Mesendoderm (in vitro differentiated cells): ENCODE measurements at regions not wholly inside any gene's neighbourhood (a gene's known extent, or its start where the extent isn't known, plus 50 kb on each side); places are given as distances from the start of the nearest gene placed in this dataset.

Experiments
- DNase-seq: peaks from one replicate; pipeline ENCODE4 v3.0.0; 2013
- H2AK5ac ChIP-seq: 2 replicates; pipeline ENCODE4 v1.6.1; 2013; ENCODE audit warnings: low read length, inconsistent platforms
- H2BK120ac ChIP-seq: 2 replicates; pipeline ENCODE4 v1.6.1; 2013; ENCODE audit warnings: low read depth, mild to moderate bottlenecking, low read length, moderate library complexity, mixed read lengths
- H2BK15ac ChIP-seq: replicated peaks from 2 replicates; pipeline ENCODE4 v1.6.1; 2013; ENCODE audit warnings: low read depth, mild to moderate bottlenecking, moderate library complexity
- H2BK5ac ChIP-seq: 2 replicates; pipeline ENCODE4 v1.6.1; 2013; ENCODE audit warnings: low read length, inconsistent platforms
- H3K18ac ChIP-seq: 2 replicates; pipeline ENCODE4 v1.6.1; 2013; ENCODE audit warnings: mild to moderate bottlenecking, low read length, mixed read lengths
- H3K23ac ChIP-seq: one replicate; pipeline ENCODE4 v1.6.1; 2013; ENCODE audit warnings: low read length
- H3K27ac ChIP-seq: 2 replicates; pipeline ENCODE4 v1.5.1; 2013; ENCODE audit warnings: low read depth, mild to moderate bottlenecking, inconsistent platforms, low read length, moderate library complexity
- H3K27me3 ChIP-seq: 2 replicates; pipeline ENCODE4 v1.6.1; 2013; ENCODE audit warnings: low read length, control low read depth, mild to moderate bottlenecking, inconsistent platforms; ENCODE audit not compliant: insufficient read depth, poor library complexity
- H3K36me3 ChIP-seq: 2 replicates; pipeline ENCODE4 v1.6.1; 2013; ENCODE audit warnings: low read length, inconsistent platforms; ENCODE audit not compliant: control insufficient read depth, insufficient read depth
- H3K4ac ChIP-seq: one replicate; pipeline ENCODE4 v1.6.1; 2013; ENCODE audit warnings: low read depth, mild to moderate bottlenecking, low read length, moderate library complexity
- H3K4me1 ChIP-seq: 2 replicates; pipeline ENCODE4 v1.6.1; 2013; ENCODE audit warnings: low read depth, low read length, inconsistent platforms; ENCODE audit not compliant: control insufficient read depth
- H3K4me2 ChIP-seq: 2 replicates; pipeline ENCODE4 v1.6.1; 2013; ENCODE audit warnings: low read length
- H3K4me3 ChIP-seq: 2 replicates; pipeline ENCODE4 v1.5.1; 2013; ENCODE audit warnings: mild to moderate bottlenecking, low read length
- H3K56ac ChIP-seq: one replicate; pipeline ENCODE4 v1.6.1; 2013; ENCODE audit warnings: low read length
- H3K79me1 ChIP-seq: 2 replicates; pipeline ENCODE4 v1.6.1; 2013; ENCODE audit warnings: low read length, inconsistent platforms
- H3K79me2 ChIP-seq: 2 replicates; pipeline ENCODE4 v1.6.1; 2013; ENCODE audit warnings: mild to moderate bottlenecking, low read length; ENCODE audit not compliant: control insufficient read depth, insufficient read depth
- H3K9ac ChIP-seq: 2 replicates; pipeline ENCODE4 v1.6.1; 2013; ENCODE audit warnings: low read length, inconsistent platforms
- H4K5ac ChIP-seq: one replicate; pipeline ENCODE4 v1.6.1; 2013; ENCODE audit warnings: low read length
- H4K8ac ChIP-seq: one replicate; pipeline ENCODE4 v1.6.1; 2013; ENCODE audit warnings: low read depth, mild to moderate bottlenecking, control low read depth, low read length, moderate library complexity
- WGBS: extraction: QIAGEN DNeasy Blood & Tissue Kit; methylation state at CpG from one replicate; pipeline ENCODE4 v1.1.7; 2013; ENCODE audit warnings: low lambda C conversion rate, missing lambda C conversion rate; ENCODE audit not compliant: insufficient coverage; ENCODE audit errors: extremely low coverage; 5-methylcytosine and 5-hydroxymethylcytosine counted together

- WGBS = no CpG with 5 or more reads among the region's 3 CpGs
Observed at GRCh38 chr3:18827664-18828063, 320.6 kb upstream of the KCNH8 start.

GRCh38 chr3:18825665-18826064 lies 322.6 kb upstream of the KCNH8 start:
- Histone ChIP-seq H2BK15ac (no peak overlapping the region), H3K79me2 (no peaks in the 10 kb centered on the region), H3K4ac (no peak overlapping the region), H3K18ac (no peak overlapping the region), H3K79me1 (no peaks in the 10 kb centered on the region), H3K4me2 (no peak overlapping the region), H2BK5ac (no peak overlapping the region), H4K8ac (no peak overlapping the region), H3K4me3 (no peak overlapping the region), H2BK120ac (no peak overlapping the region), H4K5ac (no peak overlapping the region), H2AK5ac (no peak overlapping the region), H3K9ac (no peak overlapping the region), H3K4me1 (no peaks in the 10 kb centered on the region), H3K27me3 (no peaks in the 10 kb centered on the region), H3K56ac (no peak overlapping the region), H3K23ac (no peak overlapping the region), H3K36me3 (no peaks in the 10 kb centered on the region), H3K27ac (no peak overlapping the region)
- WGBS = no CpG with 5 or more reads among the region's 2 CpGs
- DNase-seq = no peak

More at GRCh38 chr3:18827664-18828063, 320.6 kb upstream of the KCNH8 start:
- no peak overlapping the region for H3K56ac ChIP-seq
- no peak overlapping the region for H2BK15ac ChIP-seq
- H3K79me1 ChIP-seq = no peaks in the 10 kb centered on the region
- H2AK5ac ChIP-seq = no peak overlapping the region
- no peaks in the 10 kb centered on the region for H3K27me3 ChIP-seq
- H4K5ac ChIP-seq = no peak overlapping the region
- no peak overlapping the region for H3K27ac ChIP-seq
- no peak overlapping the region for H4K8ac ChIP-seq
- H3K18ac ChIP-seq = no peak overlapping the region
- no peaks in the 10 kb centered on the region for H3K79me2 ChIP-seq
- H3K4me2 ChIP-seq = no peak overlapping the region
- H3K4me1 ChIP-seq = no peaks in the 10 kb centered on the region
- no peak overlapping the region for H3K9ac ChIP-seq
- no peak overlapping the region for H2BK5ac ChIP-seq
- H2BK120ac ChIP-seq = no peak overlapping the region
- H3K4ac ChIP-seq = no peak overlapping the region
- no peaks in the 10 kb centered on the region for H3K36me3 ChIP-seq
- no peak overlapping the region for H3K4me3 ChIP-seq
- no peak overlapping the region for H3K23ac ChIP-seq
- DNase-seq = peak; percentile 61

GRCh38 chr3:18813300-18813699 lies 335.0 kb upstream of the KCNH8 start:
- no peaks in the 10 kb centered on the region for H3K79me2 ChIP-seq
- H3K9ac ChIP-seq = no peak overlapping the region
- no CpG with 5 or more reads among the region's 3 CpGs for WGBS

GRCh38 chr3:18812316-18812715 lies 336.0 kb upstream of the KCNH8 start:
- Histone ChIP-seq H3K4me2 (no peak overlapping the region), H4K8ac (no peak overlapping the region), H3K23ac (no peak overlapping the region), H2AK5ac (no peak overlapping the region), H2BK5ac (no peak overlapping the region), H3K79me2 (no peaks in the 10 kb centered on the region), H2BK15ac (no peak overlapping the region), H2BK120ac (no peak overlapping the region), H3K4me3 (no peak overlapping the region), H3K56ac (no peak overlapping the region), H3K27me3 (no peaks in the 10 kb centered on the region), H3K9ac (no peak overlapping the region), H4K5ac (no peak overlapping the region), H3K4ac (no peak overlapping the region), H3K36me3 (no peaks in the 10 kb centered on the region), H3K18ac (no peak overlapping the region), H3K4me1 (no peaks in the 10 kb centered on the region), H3K79me1 (no peaks in the 10 kb centered on the region), H3K27ac (no peak overlapping the region)
- no peak for DNase-seq
- no CpG with 5 or more reads among the region's 3 CpGs for WGBS

More at GRCh38 chr3:18813300-18813699, 335.0 kb upstream of the KCNH8 start:
- Histone ChIP-seq H4K8ac (no peak overlapping the region), H3K56ac (no peak overlapping the region), H3K4ac (no peak overlapping the region), H2BK5ac (no peak overlapping the region), H3K4me3 (no peak overlapping the region), H2BK15ac (no peak overlapping the region), H2BK120ac (no peak overlapping the region), H3K23ac (no peak overlapping the region), H3K79me1 (no peaks in the 10 kb centered on the region), H3K18ac (no peak overlapping the region), H3K27me3 (no peaks in the 10 kb centered on the region), H3K4me1 (no peaks in the 10 kb centered on the region), H3K27ac (no peak overlapping the region), H2AK5ac (no peak overlapping the region), H3K36me3 (no peaks in the 10 kb centered on the region), H4K5ac (no peak overlapping the region), H3K4me2 (no peak overlapping the region)
- no peak for DNase-seq

- Histone ChIP-seq H3K56ac (no peak overlapping the region), H4K8ac (no peak overlapping the region)
Observed at GRCh38 chr3:18810306-18810661, 338.0 kb upstream of the KCNH8 start.

GRCh38 chr3:18809640-18810305 lies 338.5 kb upstream of the KCNH8 start:
- no peak overlapping the region for H3K23ac ChIP-seq
- WGBS = no CpG with 5 or more reads among the region's 3 CpGs
- H3K4me3 ChIP-seq = no peak overlapping the region
- no peak overlapping the region for H2BK120ac ChIP-seq
- no peak overlapping the region for H3K4ac ChIP-seq
- H4K8ac ChIP-seq = no peak overlapping the region
- H3K56ac ChIP-seq = no peak overlapping the region
- no peaks in the 10 kb centered on the region for H3K79me1 ChIP-seq
- no peak overlapping the region for H4K5ac ChIP-seq
- no peaks in the 10 kb centered on the region for H3K27me3 ChIP-seq
- H3K36me3 ChIP-seq = no peaks in the 10 kb centered on the region
- H3K4me1 ChIP-seq = no peaks in the 10 kb centered on the region
- H3K4me2 ChIP-seq = no peak overlapping the region
- no peaks in the 10 kb centered on the region for H3K79me2 ChIP-seq
- H3K9ac ChIP-seq = no peak overlapping the region
- H2BK5ac ChIP-seq = no peak overlapping the region
- H2AK5ac ChIP-seq = no peak overlapping the region
- no peak overlapping the region for H3K18ac ChIP-seq
- no peak overlapping the region for H3K27ac ChIP-seq
- DNase-seq = no peak
- no peak overlapping the region for H2BK15ac ChIP-seq

More at GRCh38 chr3:18810306-18810661, 338.0 kb upstream of the KCNH8 start:
- no peak for DNase-seq
- H3K18ac ChIP-seq = no peak overlapping the region
- no peak overlapping the region for H2BK5ac ChIP-seq
- H3K4me3 ChIP-seq = no peak overlapping the region
- H3K4me1 ChIP-seq = no peaks in the 10 kb centered on the region
- no peak overlapping the region for H4K5ac ChIP-seq
- WGBS = no CpG with 5 or more reads among the region's 1 CpG
- no peaks in the 10 kb centered on the region for H3K27me3 ChIP-seq
- no peak overlapping the region for H3K9ac ChIP-seq
- no peak overlapping the region for H3K4me2 ChIP-seq
- H3K79me1 ChIP-seq = no peaks in the 10 kb centered on the region
- H3K23ac ChIP-seq = no peak overlapping the region
- H2BK120ac ChIP-seq = no peak overlapping the region
- H2BK15ac ChIP-seq = no peak overlapping the region
- H3K4ac ChIP-seq = no peak overlapping the region
- no peak overlapping the region for H2AK5ac ChIP-seq
- no peak overlapping the region for H3K27ac ChIP-seq
- H3K36me3 ChIP-seq = no peaks in the 10 kb centered on the region
- H3K79me2 ChIP-seq = no peaks in the 10 kb centered on the region
